Keratinocyte (primary cell): ENCODE measurements at regions not wholly inside any gene's neighbourhood (a gene's known extent, or its start where the extent isn't known, plus 50 kb on each side); places are given as distances from the start of the nearest gene placed in this dataset.

ENCODE experiments used
- DNase-seq: peaks from one replicate; pipeline ENCODE4 v3.0.0-alpha.2; 2011; ENCODE audit warnings: low read depth, missing footprints, low spot score
- FAIRE-seq: peaks from 2 replicates; lab custom pipeline; 2011; peaks lifted over from hg19 to GRCh38; lab: Jason Lieb, UNC
- H2AFZ ChIP-seq: 2 replicates; pipeline ENCODE4 v1.6.0; 2012; ENCODE audit warnings: low read length, control low read depth, inconsistent platforms; ENCODE audit not compliant: control insufficient read depth
- H3K27ac ChIP-seq: 2 replicates; pipeline ENCODE4 v1.5.1; 2011; ENCODE audit warnings: low read length; ENCODE audit not compliant: control insufficient read depth, insufficient read depth
- H3K27me3 ChIP-seq: 3 replicates; pipeline ENCODE4 v1.6.0; 2011; ENCODE audit warnings: low read length; ENCODE audit not compliant: control insufficient read depth, insufficient read depth; ENCODE audit errors: extremely low read depth
- H3K36me3 ChIP-seq, 2 experiments: 2 replicates in 1 of 2; 3 replicates in 1 of 2; pipeline ENCODE4 v1.5.1; 2011; ENCODE audit warnings: low read length in 2 of 2, mild to moderate bottlenecking in 1 of 2; ENCODE audit not compliant: control insufficient read depth in 2 of 2, insufficient read depth in 2 of 2; ENCODE audit errors: extremely low read depth in 1 of 2
- H3K4me1 ChIP-seq: 3 replicates; pipeline ENCODE4 v1.5.1; 2011; ENCODE audit warnings: low read length; ENCODE audit not compliant: control insufficient read depth, insufficient read depth; ENCODE audit errors: extremely low read depth
- H3K4me2 ChIP-seq: 3 replicates; pipeline ENCODE4 v1.6.0; 2011; ENCODE audit warnings: low read depth, low read length; ENCODE audit not compliant: control insufficient read depth, insufficient read depth; ENCODE audit errors: extremely low read depth
- H3K4me3 ChIP-seq, 3 experiments: fragments of 200-600 bp in 1 of 3; sonication (generic) in 1 of 3; 2 replicates in 2 of 3; 3 replicates in 1 of 3; pipeline ENCODE4 v1.5.1; 2011 to 2016; ENCODE audit warnings: low read length in 3 of 3, mild to moderate bottlenecking in 3 of 3, control low read depth in 2 of 3, inconsistent platforms in 1 of 3, low read depth in 1 of 3, mixed read lengths in 1 of 3, mixed run types in 1 of 3, moderate library complexity in 1 of 3; ENCODE audit not compliant: control insufficient read depth in 2 of 3, insufficient read depth in 2 of 3; ENCODE audit errors: extremely low read depth in 1 of 3
- H3K79me2 ChIP-seq: 2 replicates; pipeline ENCODE4 v1.6.0; 2012; ENCODE audit warnings: low read length; ENCODE audit not compliant: control insufficient read depth, insufficient read depth
- H3K9ac ChIP-seq: 3 replicates; pipeline ENCODE4 v1.6.0; 2011; ENCODE audit warnings: low read length; ENCODE audit not compliant: control insufficient read depth, insufficient read depth; ENCODE audit errors: extremely low read depth
- H3K9me1 ChIP-seq: 3 replicates; pipeline ENCODE4 v1.6.0; 2011; ENCODE audit warnings: low read length; ENCODE audit not compliant: control insufficient read depth, insufficient read depth; ENCODE audit errors: extremely low read depth
- H3K9me3 ChIP-seq: 2 replicates; pipeline ENCODE4 v1.5.1; 2012; ENCODE audit warnings: low read depth, low read length; ENCODE audit not compliant: control insufficient read depth
- H4K20me1 ChIP-seq: 3 replicates; pipeline ENCODE4 v1.6.0; 2011; ENCODE audit warnings: low read length; ENCODE audit not compliant: control insufficient read depth, insufficient read depth; ENCODE audit errors: extremely low read depth
- EZH2 ChIP-seq: IDR thresholded peaks from one replicate; pipeline ENCODE4 v1.6.1; 2012; ENCODE audit warnings: inconsistent platforms, mild to moderate bottlenecking, low read length, moderate library complexity
- dilution Hi-C: fragments of 300-500 bp; cut with MboI; formaldehyde crosslinking; loops from one replicate; pipeline ENCODE4 v1.7.0; 2020; ENCODE audit warnings: low sequenced_read_pairs; ENCODE audit not compliant: extremely low pct_ligation_motif_present
- TF ChIP-seq, protein P1 (sequence below), 3 experiments: IDR thresholded peaks in 1 of 3; conservative IDR thresholded peaks in 1 of 3; optimal IDR thresholded peaks in 1 of 3; 2 replicates in 2 of 3; 3 replicates in 1 of 3; pipeline versions ENCODE3 to v1.5.1; 2011; ENCODE audit warnings: low read length in 3 of 3, mild to moderate bottlenecking in 3 of 3, moderate library complexity in 2 of 3, control low read depth in 1 of 3, inconsistent platforms in 1 of 3; ENCODE audit not compliant: insufficient read depth in 2 of 3; ENCODE audit errors: extremely low read depth in 1 of 3

DNA sequence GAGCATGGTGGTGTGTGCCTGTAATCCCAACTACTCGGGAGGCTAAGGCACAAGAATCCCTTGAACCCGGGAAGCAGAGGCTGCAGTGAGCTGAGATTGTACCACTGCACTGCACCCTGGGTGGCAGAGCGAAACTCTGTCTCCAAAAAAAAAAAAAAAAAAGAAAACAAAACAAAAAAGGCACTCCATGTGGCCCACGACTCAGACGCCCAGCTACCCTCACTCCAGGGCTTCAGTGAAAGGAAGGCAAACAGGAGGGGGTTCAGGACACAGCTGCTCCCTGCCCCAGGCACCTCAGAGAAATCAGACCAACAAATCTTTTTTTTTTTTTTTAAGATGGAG is 91.7 kb downstream of the LITAF start:
- H2AFZ ChIP-seq = no peak overlapping the region
- dilution Hi-C loops = no loop called here

More for the DNA sequence above, 91.7 kb downstream of the LITAF start:
- Histone ChIP-seq H3K27ac (no peak overlapping the region), H4K20me1 (no peaks in the 10 kb centered on the region), H3K4me3 (no peak overlapping the region), H3K79me2 (no peaks in the 10 kb centered on the region), H3K27me3 (no peaks in the 10 kb centered on the region), H3K9me1 (no peaks in the 10 kb centered on the region), H3K9me3 (no peaks in the 10 kb centered on the region), H3K9ac (no peak overlapping the region), H3K4me1 (peaks cover 40% of the 10 kb centered on the region), H3K36me3 (no peaks in the 10 kb centered on the region), H3K4me2 (no peak overlapping the region)
- DNase-seq (no peak), FAIRE-seq (no peak)
- TF ChIP-seq, protein P1, sequence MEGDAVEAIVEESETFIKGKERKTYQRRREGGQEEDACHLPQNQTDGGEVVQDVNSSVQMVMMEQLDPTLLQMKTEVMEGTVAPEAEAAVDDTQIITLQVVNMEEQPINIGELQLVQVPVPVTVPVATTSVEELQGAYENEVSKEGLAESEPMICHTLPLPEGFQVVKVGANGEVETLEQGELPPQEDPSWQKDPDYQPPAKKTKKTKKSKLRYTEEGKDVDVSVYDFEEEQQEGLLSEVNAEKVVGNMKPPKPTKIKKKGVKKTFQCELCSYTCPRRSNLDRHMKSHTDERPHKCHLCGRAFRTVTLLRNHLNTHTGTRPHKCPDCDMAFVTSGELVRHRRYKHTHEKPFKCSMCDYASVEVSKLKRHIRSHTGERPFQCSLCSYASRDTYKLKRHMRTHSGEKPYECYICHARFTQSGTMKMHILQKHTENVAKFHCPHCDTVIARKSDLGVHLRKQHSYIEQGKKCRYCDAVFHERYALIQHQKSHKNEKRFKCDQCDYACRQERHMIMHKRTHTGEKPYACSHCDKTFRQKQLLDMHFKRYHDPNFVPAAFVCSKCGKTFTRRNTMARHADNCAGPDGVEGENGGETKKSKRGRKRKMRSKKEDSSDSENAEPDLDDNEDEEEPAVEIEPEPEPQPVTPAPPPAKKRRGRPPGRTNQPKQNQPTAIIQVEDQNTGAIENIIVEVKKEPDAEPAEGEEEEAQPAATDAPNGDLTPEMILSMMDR (optimal IDR thresholded peaks at IDR 0.05 in 1 of 3, IDR thresholded peaks at IDR 0.05 in 1 of 3, conservative IDR thresholded peaks at IDR 0.05 in 1 of 3; ENCODE audit: extremely low read depth in 1 of 3, insufficient read depth in 2 of 3, low read length in 3 of 3) = no peak
- no peak for TF ChIP-seq EZH2
